ENCODE measurements at regions not wholly inside any gene's neighbourhood (a gene's known extent, or its start where the extent isn't known, plus 50 kb on each side); places are given as distances from the start of the nearest gene placed in this dataset.

- DNase-seq, result peak; percentile 71 to 88 (median 85)
Observed at GRCh38 chr10:123582084-123582989, 83.8 kb upstream of the GPR26 start.

- DNase-seq, result peak; percentile 82 to 92 (median 85)
Observed at GRCh38 chr10:123583639-123584418, 82.3 kb upstream of the GPR26 start.

- no peak for DNase-seq
Observed at GRCh38 chr10:123584419-123584775, 81.8 kb upstream of the GPR26 start.

GRCh38 chr10:123585477-123586445, 80.4 kb upstream of the GPR26 start:
- no peak for DNase-seq

GRCh38 chr10:123587110-123587509, 79.0 kb upstream of the GPR26 start:
- DNase-seq, result no peak

GRCh38 chr10:123588386-123588914, 77.7 kb upstream of the GPR26 start:
- no peak for DNase-seq

- no peak for DNase-seq
Observed at GRCh38 chr10:123595661-123596060, 70.5 kb upstream of the GPR26 start.

GRCh38 chr10:123597676-123598075, 68.5 kb upstream of the GPR26 start:
- no peak for DNase-seq

- DNase-seq, result no peak
Observed at GRCh38 chr10:123599366-123599849, 66.7 kb upstream of the GPR26 start.

- DNase-seq, result no peak
Observed at GRCh38 chr10:123600177-123600576, 66.0 kb upstream of the GPR26 start.

GRCh38 chr10:123603130-123603529, 63.0 kb upstream of the GPR26 start:
- DNase-seq, result no peak

GRCh38 chr10:123604506-123604905, 61.6 kb upstream of the GPR26 start:
- peak in 2 of 3 donors; percentile 2 to 6 for DNase-seq

GRCh38 chr10:123606006-123606405, 60.1 kb upstream of the GPR26 start:
- no peak for DNase-seq

- no peak for DNase-seq
Observed at GRCh38 chr10:123606955-123607354, 59.2 kb upstream of the GPR26 start.

- no peak for DNase-seq
Observed at GRCh38 chr10:123607386-123607785, 58.8 kb upstream of the GPR26 start.

- DNase-seq, result no peak
Observed at GRCh38 chr10:123608047-123608446, 58.1 kb upstream of the GPR26 start.

- DNase-seq, result no peak
Observed at GRCh38 chr10:123611243-123611642, 54.9 kb upstream of the GPR26 start.

GRCh38 chr10:123611876-123612275, 54.3 kb upstream of the GPR26 start:
- DNase-seq, result no peak

GRCh38 chr10:123613346-123613850, 52.8 kb upstream of the GPR26 start:
- no peak for DNase-seq

- DNase-seq, result peak; percentile 45 to 78 (median 64)
Observed at GRCh38 chr10:123614888-123615287, 51.3 kb upstream of the GPR26 start.
